Left colon (tissue), 2 donors: ENCODE measurements at regions not wholly inside any gene's neighbourhood (a gene's known extent, or its start where the extent isn't known, plus 50 kb on each side); places are given as distances from the start of the nearest gene placed in this dataset.
"Not testable (repeated sequence)": the region's sequence is repeated elsewhere in the genome, so short reads cannot be mapped to it uniquely, and the experiment has no call there.

Source experiments
- ATAC-seq: fragments of 200-7000 bp; cut with Tn5 transposase; one replicate; pipeline ENCODE4 v1.9.1; 2020; ENCODE audit warnings: mild to moderate bottlenecking, moderate library complexity
- DNase-seq, 2 donors: peaks; one replicate each; pipeline ENCODE4 v3.0.0-alpha.2; 2020
- intact Hi-C, 2 donors: fragments of 100-400 bp; cut with DNase I in 1 of 2; cut with micrococcal nuclease in 1 of 2; formaldehyde crosslinking; loops; one replicate each; pipeline versions ENCODE4 v1.11.2 to v1.14.0; 2022; cut with DNase I, micrococcal nuclease
- donor health status: DM: no; HTN: no; CAD: no.
- donor health status: DM: yes; HTN: yes; CAD: no.

DNA sequence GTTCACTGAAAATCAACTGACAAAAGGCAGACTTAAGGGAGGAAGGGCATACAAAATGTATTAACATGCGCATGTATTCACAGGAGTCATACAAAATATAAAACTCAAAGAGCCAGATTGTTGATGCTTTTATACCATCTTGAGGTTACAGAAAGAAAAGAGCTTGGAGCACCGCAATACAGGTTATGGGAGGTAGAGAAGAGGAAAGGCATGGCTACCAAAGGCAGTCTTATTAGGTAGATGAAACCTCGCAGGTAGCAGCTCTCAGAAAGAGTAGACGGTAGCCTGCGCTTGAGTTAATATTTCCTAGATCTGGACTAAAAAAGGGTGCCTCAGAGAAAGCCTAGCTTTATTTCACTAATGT, 69.0 kb upstream of the DHRS4 start:
- ATAC-seq: peak; percentile 38
- DNase-seq: no peak

DNA sequence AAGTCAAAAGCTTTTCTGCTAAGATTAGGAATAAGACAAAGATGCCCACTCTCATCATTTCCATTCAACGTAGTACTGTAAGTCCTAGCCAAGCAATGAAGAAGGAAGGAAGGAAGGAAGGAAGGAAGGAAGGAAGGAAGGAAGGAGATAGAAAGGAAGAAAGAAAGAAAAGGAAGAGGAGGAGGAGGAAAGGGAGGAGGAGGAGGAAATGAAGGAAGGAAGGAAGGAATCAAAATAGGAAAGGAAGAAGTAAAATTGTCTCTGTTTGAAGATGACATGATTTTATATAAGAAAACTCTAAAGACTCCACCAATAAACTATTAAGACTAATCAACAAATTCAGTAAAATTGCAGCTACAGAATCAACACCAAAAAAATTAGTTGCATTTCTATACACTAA, 66.0 kb upstream of the DHRS4 start:
- DNase-seq: no peak
- ATAC-seq: no peak
- intact Hi-C loops: no loop called here

More for the DNA sequence above, 69.0 kb upstream of the DHRS4 start:
- intact Hi-C loops: no loop called here

DNA sequence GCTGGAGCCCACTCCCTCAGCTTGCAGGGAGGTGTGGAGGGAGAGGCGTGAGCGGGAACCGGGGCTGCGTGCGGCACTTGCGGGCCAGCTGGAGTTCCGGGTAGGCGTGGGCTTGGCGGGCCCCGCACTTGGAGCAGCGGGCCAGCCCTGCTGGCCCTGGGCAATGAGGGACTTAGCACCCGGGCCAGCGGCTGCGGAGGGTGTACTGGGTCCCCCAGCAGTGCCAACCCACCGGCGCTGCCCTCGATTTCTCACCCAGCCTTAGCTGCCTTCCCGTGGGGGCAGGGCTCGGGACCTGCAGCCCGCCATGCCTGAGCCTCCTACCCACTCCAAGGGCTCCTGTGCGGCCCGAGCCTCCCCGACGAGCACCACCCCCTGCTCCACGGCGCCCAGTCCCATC, 61.9 kb upstream of the DHRS4 start:
- DNase-seq, intact Hi-C loops, ATAC-seq: not testable (repeated sequence)

GRCh38 chr14:23892289-23892688, 61.3 kb upstream of the DHRS4 start:
- ATAC-seq, DNase-seq, intact Hi-C loops: not testable (repeated sequence)

DNA sequence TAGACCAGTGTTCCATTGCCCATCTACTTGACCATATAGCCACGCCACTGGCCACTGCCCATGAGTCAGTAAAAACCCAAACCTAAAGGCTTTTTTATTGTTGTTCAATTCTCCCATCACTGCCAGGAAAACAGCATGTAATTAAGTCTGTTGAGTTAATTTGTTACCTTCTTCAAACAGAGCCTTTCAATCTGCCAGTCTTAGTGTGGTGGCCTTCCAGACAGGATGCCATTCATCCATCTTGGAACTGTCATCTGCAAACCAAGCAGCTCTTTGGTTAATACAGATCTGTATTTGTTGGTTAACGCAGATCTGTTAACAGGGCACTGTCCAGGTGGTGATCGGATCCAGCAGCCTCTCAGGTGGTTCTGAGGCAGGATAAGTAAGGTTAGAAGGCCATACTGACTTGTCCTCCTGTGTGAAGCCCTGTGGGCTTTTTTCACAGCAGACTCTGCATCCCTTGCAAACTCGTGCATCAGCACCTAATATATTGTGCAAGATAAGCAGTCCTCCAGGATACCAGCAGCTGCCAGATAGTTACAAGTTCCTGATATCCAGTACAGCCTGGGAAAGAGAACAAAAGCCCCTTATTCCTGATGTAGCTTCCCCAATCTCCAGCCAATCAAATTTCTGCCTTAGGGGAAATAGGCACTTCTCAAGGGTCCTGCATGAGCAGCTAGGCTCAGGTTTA, 59.1 kb upstream of the DHRS4 start:
- ATAC-seq: peak; percentile 56
- intact Hi-C loops: no loop called here
- no peak for DNase-seq

DNA sequence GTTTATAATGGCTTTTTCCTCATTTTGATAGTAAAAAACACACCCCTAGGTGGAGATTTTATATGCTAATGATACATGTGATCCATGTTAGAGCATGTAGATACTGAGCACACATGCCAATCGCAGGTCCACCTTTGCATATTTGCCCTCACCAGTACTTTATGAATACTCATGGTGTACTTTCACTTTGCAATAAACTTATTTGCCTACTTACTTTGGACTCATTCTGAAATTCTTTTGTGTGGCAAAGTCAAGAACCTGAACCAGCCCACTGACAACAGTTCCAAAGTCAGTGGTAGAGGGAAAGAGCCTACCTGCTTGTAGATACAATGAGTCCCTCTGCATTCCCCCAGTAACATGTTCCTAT, 58.5 kb upstream of the DHRS4 start:
- ATAC-seq (peak; percentile 64), DNase-seq (no peak)
- intact Hi-C loops: no loop called here

GRCh38 chr14:23895480-23895879, 58.1 kb upstream of the DHRS4 start:
- DNase-seq (no peak), ATAC-seq (no peak)
- intact Hi-C loops: no loop called here

GRCh38 chr14:23896609-23897153, 56.9 kb upstream of the DHRS4 start:
- ATAC-seq: no peak
- no peak for DNase-seq
- intact Hi-C loops: no loop called here

- DNase-seq, intact Hi-C loops, ATAC-seq: not testable (repeated sequence)
Observed at GRCh38 chr14:23897291-23897690, 56.3 kb upstream of the DHRS4 start.

DNA sequence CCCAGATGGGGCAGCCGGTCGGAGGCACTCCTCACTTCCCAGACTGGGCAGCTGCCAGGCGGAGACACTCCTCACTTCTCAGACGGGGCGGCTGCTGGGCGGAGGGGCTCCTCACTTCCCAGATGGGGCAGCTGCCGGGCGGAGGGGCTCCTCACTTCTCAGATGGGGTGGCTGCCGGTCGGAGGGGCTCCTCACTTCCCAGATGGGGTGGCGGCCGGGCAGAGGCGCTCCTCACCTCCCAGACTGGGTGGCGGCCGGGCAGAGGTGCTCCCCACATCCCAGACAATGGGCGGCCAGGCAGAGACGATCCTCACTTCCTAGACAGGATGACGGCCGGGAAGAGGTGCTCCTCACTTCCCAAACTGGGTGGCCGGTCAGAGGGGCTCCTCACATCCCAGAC, 55.2 kb upstream of the DHRS4 start:
- ATAC-seq, intact Hi-C loops, DNase-seq: not testable (repeated sequence)

- ATAC-seq (no peak), DNase-seq (no peak)
- intact Hi-C loops: no loop called here
Observed at GRCh38 chr14:23899788-23900187, 53.8 kb upstream of the DHRS4 start.

- intact Hi-C loops: no loop called here
- DNase-seq: no peak
Observed at GRCh38 chr14:23903442-23903841, 50.1 kb upstream of the DHRS4 start.

More at GRCh38 chr14:23903442-23903841, 50.1 kb upstream of the DHRS4 start:
- peak; percentile 50 for ATAC-seq
